ENCODE measurements at regions not wholly inside any gene's neighbourhood (a gene's known extent, or its start where the extent isn't known, plus 50 kb on each side); places are given as distances from the start of the nearest gene placed in this dataset.

DNA sequence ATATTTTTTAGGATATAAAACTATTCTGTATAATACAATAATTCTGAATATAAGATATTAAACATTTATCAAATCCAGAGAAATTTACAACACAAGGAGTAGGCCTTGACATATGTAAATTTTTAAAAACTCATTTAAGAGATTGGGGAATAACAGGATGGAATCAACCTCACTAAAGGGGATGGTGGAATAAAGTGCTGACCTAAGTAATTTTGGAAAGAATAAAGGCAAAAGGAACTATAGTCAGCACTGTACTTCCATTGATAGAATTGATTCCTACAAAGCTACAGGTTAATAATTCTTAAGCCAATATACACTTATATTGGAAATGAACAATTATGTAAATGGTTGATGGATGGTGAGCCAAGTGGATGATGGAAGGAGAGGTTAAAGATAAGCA lies 549.3 kb downstream of the TBL1XR1 start:
- Histone ChIP-seq H3K4me1 (no peaks in the 10 kb centered on the region), H3K9me3 (no peaks in the 10 kb centered on the region), H3K27me3 (no peaks in the 10 kb centered on the region), H3K4me3 (no peak overlapping the region), H3K27ac (no peak overlapping the region), H3K36me3 (no peaks in the 10 kb centered on the region)
- intact Hi-C loops (cut with DNase I; ENCODE audit: low total_unique reads): no loop called here
- TF ChIP-seq, protein P1, sequence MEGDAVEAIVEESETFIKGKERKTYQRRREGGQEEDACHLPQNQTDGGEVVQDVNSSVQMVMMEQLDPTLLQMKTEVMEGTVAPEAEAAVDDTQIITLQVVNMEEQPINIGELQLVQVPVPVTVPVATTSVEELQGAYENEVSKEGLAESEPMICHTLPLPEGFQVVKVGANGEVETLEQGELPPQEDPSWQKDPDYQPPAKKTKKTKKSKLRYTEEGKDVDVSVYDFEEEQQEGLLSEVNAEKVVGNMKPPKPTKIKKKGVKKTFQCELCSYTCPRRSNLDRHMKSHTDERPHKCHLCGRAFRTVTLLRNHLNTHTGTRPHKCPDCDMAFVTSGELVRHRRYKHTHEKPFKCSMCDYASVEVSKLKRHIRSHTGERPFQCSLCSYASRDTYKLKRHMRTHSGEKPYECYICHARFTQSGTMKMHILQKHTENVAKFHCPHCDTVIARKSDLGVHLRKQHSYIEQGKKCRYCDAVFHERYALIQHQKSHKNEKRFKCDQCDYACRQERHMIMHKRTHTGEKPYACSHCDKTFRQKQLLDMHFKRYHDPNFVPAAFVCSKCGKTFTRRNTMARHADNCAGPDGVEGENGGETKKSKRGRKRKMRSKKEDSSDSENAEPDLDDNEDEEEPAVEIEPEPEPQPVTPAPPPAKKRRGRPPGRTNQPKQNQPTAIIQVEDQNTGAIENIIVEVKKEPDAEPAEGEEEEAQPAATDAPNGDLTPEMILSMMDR (IDR thresholded peaks at IDR 0.05): no peak
- DNase-seq: no peak

GRCh38 chr3:176633511-176633910 lies 563.8 kb downstream of the TBL1XR1 start:
- intact Hi-C loops (cut with DNase I; ENCODE audit: low total_unique reads): no loop called here
- Histone ChIP-seq H3K27ac (no peak overlapping the region), H3K4me1 (no peaks in the 10 kb centered on the region), H3K9me3 (no peaks in the 10 kb centered on the region), H3K4me3 (no peak overlapping the region), H3K27me3 (no peaks in the 10 kb centered on the region), H3K36me3 (no peaks in the 10 kb centered on the region)
- TF ChIP-seq, protein P1 (IDR thresholded peaks at IDR 0.05): no peak
- no peak for DNase-seq

- DNase-seq: no peak
- Histone ChIP-seq H3K36me3 (no peaks in the 10 kb centered on the region), H3K4me1 (no peaks in the 10 kb centered on the region), H3K27ac (no peak overlapping the region), H3K27me3 (no peaks in the 10 kb centered on the region), H3K4me3 (no peak overlapping the region), H3K9me3 (no peaks in the 10 kb centered on the region)
- intact Hi-C loops (cut with DNase I; ENCODE audit: low total_unique reads): no loop called here
- TF ChIP-seq, protein P1 (IDR thresholded peaks at IDR 0.05): no peak
Observed at GRCh38 chr3:176632925-176633324, 564.4 kb downstream of the TBL1XR1 start.

DNA sequence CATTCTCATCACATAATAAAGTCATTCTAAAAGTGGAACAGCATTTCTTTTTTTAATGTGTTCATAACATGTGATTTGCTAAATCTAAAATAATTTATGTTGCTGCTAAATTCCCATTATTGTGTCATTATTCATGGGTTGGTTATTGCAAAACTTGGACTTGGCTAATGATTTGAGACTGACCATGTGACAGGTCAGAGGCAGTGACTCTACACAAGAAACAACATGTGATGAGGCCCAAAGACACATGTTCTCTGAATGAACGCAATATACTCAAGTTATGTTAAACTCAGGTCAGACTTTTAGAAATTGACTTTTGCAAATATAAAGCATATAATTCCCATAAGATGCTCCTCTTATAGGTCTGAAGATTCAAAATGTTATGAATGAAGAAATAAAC lies 566.1 kb downstream of the TBL1XR1 start:
- no peaks in the 10 kb centered on the region for H3K4me1 ChIP-seq
- TF ChIP-seq, protein P1 (IDR thresholded peaks at IDR 0.05): no peak
- H3K27me3 ChIP-seq: no peaks in the 10 kb centered on the region
- no peaks in the 10 kb centered on the region for H3K36me3 ChIP-seq
- intact Hi-C loops (cut with DNase I; ENCODE audit: low total_unique reads): no loop called here
- H3K4me3 ChIP-seq: no peak overlapping the region
- no peaks in the 10 kb centered on the region for H3K9me3 ChIP-seq
- H3K27ac ChIP-seq: no peak overlapping the region
- DNase-seq: no peak

DNA sequence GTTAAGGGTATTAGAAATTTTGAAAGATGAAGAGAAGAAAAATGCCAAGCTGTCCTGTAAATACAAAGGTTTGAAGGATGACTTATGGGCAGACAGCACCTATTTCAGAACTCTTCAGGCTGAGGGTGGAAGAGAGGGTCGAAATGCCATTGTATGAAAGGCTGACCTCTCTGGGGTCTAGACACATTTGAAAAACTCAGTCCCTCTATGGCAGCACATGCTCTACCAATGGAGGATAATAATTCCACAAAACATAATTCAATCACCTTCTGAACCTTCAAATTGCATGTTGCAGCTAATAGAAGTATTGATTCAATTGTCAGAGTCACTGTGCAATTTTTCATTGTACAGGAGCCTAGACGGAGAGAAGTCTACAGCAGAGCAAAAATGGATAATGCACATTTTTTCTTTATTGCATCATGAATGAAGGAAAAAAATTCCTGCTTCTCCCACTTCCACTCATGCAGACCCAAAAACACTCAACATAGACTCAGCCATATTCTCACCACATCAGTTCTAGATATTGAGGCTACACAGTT lies 569.1 kb downstream of the TBL1XR1 start:
- Histone ChIP-seq H3K4me3 (no peak overlapping the region), H3K9me3 (no peaks in the 10 kb centered on the region), H3K4me1 (no peaks in the 10 kb centered on the region), H3K27ac (no peak overlapping the region), H3K27me3 (no peaks in the 10 kb centered on the region), H3K36me3 (no peaks in the 10 kb centered on the region)
- intact Hi-C loops (cut with DNase I; ENCODE audit: low total_unique reads): no loop called here
- TF ChIP-seq, protein P1 (IDR thresholded peaks at IDR 0.05): no peak
- no peak for DNase-seq
